PFSK-1 (cell line): ENCODE measurements at regions not wholly inside any gene's neighbourhood (a gene's known extent, or its start where the extent isn't known, plus 50 kb on each side); places are given as distances from the start of the nearest gene placed in this dataset.

ENCODE experiments used
- FOXP2 ChIP-seq: optimal IDR thresholded peaks from 2 replicates; pipeline ENCODE3; 2011; ENCODE audit warnings: borderline replicate concordance, control low read depth, inconsistent platforms; ENCODE audit not compliant: insufficient read depth; ENCODE audit errors: extremely low read length, extremely low read depth
- POLR2AphosphoS5 ChIP-seq: IDR thresholded peaks from 2 replicates; pipeline ENCODE4 v1.6.1; 2012; ENCODE audit warnings: low read depth, mild to moderate bottlenecking, control low read depth, low read length, moderate library complexity
- REST ChIP-seq, 2 experiments: IDR thresholded peaks; 2 replicates each; pipeline versions ENCODE4 v1.6.1 to v1.8.0; 2011 to 2012; ENCODE audit warnings: low read depth in 2 of 2, low read length in 2 of 2, control low read depth in 1 of 2, inconsistent platforms in 1 of 2, mild to moderate bottlenecking in 1 of 2, moderate library complexity in 1 of 2; ENCODE audit not compliant: insufficient read depth in 1 of 2
- SIN3A ChIP-seq: IDR thresholded peaks from 2 replicates; pipeline ENCODE4 v1.6.1; 2012; ENCODE audit warnings: mild to moderate bottlenecking, low read length, moderate library complexity, borderline replicate concordance; ENCODE audit not compliant: insufficient read depth
- TAF1 ChIP-seq: IDR thresholded peaks from 2 replicates; pipeline ENCODE4 v1.6.1; 2012; ENCODE audit warnings: low read length, control low read depth, borderline replicate concordance; ENCODE audit not compliant: insufficient read depth

- TF ChIP-seq POLR2AphosphoS5, result no peak
Measured at GRCh38 chr2:150404147-150404546, 83.3 kb downstream of the RND3 start.

- TF ChIP-seq FOXP2 (no peak), POLR2AphosphoS5 (no peak), TAF1 (no peak), REST (IDR thresholded peaks at IDR 0.05; ENCODE audit: insufficient read depth in 1 of 2, low read depth in 2 of 2, low read length in 2 of 2) (no peak), SIN3A (no peak)
Measured at GRCh38 chr2:150403457-150403856, 84.0 kb downstream of the RND3 start.

- TF ChIP-seq FOXP2 (no peak), SIN3A (no peak), TAF1 (no peak), REST (IDR thresholded peaks at IDR 0.05; ENCODE audit: insufficient read depth in 1 of 2, low read depth in 2 of 2, low read length in 2 of 2) (no peak), POLR2AphosphoS5 (no peak)
Measured at GRCh38 chr2:150402953-150403352, 84.5 kb downstream of the RND3 start.

- no peak for TF ChIP-seq SIN3A
- TF ChIP-seq FOXP2, result no peak
- TF ChIP-seq TAF1, result no peak
- no peak for TF ChIP-seq POLR2AphosphoS5
- no peak for TF ChIP-seq REST (IDR thresholded peaks at IDR 0.05; ENCODE audit: insufficient read depth in 1 of 2, low read depth in 2 of 2, low read length in 2 of 2)
Measured at GRCh38 chr2:150400849-150401248, 86.6 kb downstream of the RND3 start.

GRCh38 chr2:150392614-150393013 is 94.9 kb downstream of the RND3 start:
- no peak for TF ChIP-seq REST (IDR thresholded peaks at IDR 0.05; ENCODE audit: insufficient read depth in 1 of 2, low read depth in 2 of 2, low read length in 2 of 2)
- TF ChIP-seq SIN3A, result no peak
- TF ChIP-seq TAF1, result no peak
- no peak for TF ChIP-seq FOXP2
- TF ChIP-seq POLR2AphosphoS5, result no peak
